ENCODE measurements at regions not wholly inside any gene's neighbourhood (a gene's known extent, or its start where the extent isn't known, plus 50 kb on each side); places are given as distances from the start of the nearest gene placed in this dataset.
"Not testable (repeated sequence)": the region's sequence is repeated elsewhere in the genome, so short reads cannot be mapped to it uniquely, and the experiment has no call there.

DNA sequence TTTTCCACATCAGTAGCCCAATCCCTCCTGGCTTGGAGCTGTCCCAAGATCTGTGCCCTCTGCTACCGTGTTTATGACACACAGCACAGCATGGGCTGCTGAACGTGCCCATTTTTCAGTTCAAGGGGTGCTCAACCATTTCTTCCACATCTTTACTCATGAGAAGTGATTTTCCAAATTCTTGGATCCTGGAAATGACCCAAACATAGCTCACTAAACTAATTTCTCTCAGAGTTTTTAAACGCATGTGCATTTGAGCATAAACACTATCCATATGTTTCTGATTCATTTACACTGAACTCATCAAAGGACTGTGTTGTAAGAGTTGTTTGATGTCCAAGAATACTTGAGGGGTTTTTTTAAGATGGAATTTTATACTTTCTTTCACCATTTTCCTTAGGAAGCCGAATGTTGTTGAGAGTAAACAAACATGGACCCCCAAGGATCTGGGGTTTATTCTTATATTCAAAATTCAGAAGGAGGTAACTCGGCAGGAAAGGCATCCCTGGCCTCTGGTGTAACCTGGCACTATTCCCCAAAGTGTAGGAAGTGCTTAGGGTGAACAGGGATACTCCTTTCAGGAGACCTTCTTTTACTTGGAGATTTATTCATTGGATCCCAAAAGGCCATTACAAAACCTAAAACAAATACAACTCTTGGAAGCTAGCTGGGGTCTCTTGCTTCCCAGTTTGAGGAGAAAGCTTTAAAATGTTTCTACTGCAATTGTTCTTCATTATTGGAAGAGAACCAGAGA is 215.0 kb downstream of the BMP4 start:
- no peak for DNase-seq

DNA sequence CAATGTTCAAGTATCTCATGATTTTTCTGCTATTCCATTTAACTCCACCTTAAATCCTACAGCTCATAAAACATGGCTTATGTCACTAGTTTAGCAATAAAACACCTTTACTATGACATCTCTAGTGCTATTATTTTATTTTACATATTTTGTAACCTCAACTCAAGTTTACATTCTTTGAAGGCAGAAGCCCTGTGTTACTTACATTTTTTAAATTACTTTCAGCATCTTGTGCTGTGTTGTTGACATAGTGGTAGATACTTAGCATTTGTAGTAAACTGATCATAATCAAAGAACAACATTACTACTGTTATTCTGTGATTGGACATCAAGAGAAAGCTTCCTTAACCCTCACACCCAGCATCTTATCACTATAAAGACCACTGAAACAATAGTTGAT is 216.1 kb downstream of the BMP4 start:
- no peak for DNase-seq

GRCh38 chr14:53735916-53736315 is 220.7 kb downstream of the BMP4 start:
- no peak for DNase-seq

DNA sequence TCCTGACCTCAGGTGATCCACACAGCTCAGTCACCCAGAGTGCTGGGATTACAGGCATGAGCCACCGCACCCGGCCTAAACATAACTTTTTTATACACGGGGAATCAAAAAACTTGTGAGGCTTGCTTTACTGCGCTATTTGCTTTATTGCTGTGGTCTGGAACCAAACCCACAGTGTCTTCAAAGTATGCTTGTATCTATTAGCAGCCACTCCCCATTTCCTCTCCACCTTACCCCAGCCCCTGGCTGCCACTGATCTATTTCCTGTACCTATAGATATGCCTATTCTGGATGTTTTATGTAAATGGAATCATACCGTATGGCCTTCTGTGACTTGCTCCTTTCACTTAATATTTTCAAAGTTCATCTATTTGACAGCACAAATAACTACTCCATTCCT is 233.4 kb downstream of the BMP4 start:
- DNase-seq, result no peak

DNA sequence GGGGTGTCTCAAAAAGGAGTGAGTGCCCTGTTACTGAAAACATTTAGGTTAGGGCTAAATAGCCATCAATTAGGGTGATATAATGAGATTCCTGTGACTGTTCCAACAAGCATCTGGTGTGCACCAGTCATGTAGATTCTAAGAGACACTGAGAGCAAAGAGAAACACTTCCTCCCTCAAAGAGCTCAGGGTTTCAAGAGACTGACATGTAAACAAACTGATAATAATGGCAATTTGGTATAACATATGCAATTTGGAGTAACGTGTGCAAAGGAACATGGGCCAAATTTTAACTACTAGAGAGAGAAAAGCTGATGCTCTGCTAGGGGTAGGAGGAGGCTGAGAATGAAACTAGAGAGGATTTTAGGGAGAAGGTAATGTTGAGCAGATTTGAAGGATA is 237.1 kb downstream of the BMP4 start:
- DNase-seq, result no peak

DNA sequence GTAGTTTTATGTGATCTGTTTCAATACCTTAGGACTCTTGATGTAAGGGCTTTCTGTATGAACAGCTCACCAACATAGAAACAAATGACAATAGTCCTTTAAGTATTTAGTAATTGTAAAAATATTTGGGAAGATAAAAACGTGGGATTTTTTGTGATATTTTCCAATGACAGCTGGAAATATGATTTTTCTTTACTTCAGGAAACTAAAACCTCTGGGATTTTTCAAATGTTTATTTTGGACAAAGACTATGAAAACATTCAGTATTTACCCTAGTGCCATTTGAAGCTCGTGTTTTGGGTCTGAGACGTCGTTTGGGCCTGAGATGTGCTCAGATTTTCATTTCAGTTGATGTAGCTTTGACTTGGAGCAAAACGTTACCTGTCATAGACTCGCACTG is 240.0 kb downstream of the BMP4 start:
- DNase-seq, result no peak

DNA sequence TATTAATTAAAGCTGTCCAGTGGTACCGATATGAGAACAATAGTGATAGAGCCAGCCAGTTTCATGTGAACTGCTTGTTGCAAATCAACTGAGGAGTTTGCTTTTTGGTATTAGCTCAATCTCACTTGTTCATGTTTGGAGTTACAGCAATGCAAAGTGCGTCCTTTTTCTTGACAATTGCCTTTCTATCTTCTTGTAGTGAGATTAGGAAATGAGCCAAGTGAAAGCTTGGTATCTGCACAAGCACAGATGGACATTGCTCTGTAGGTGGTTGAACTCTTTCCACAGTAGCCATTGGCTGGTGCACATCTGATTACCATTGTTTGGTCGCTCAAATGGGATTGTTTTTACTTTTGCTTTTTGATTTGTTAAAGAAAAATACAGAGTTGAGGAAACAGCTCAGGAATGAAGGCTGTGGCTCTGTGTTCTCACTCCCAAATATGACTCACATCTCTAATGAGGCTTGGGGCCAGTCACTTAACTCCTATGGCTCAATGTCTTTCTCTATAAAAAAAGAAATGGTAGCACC is 241.4 kb downstream of the BMP4 start:
- no peak for DNase-seq

GRCh38 chr14:53714495-53715192 is 242.0 kb downstream of the BMP4 start:
- DNase-seq, result no peak

DNA sequence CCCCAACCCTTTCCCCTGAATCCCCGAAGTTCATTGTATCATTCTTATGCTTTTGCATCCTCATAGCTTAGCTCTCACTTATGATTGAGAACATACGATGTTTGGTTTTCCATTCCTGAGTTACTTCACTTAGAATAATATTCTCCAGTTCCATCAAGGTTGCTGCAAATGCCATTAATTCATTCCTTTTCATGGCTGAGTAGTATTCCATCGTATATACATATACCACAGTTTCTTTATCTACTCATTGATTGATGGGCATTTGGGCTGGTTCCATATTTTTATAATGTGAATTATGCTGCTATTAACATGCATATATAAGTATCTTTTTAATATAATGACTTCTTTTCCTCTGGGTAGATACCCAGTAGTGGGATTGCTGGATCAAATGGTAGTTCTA is 243.7 kb downstream of the BMP4 start:
- DNase-seq, result not testable (repeated sequence)

- no peak for DNase-seq
Measured at GRCh38 chr14:53711205-53711604, 245.4 kb downstream of the BMP4 start.

DNA sequence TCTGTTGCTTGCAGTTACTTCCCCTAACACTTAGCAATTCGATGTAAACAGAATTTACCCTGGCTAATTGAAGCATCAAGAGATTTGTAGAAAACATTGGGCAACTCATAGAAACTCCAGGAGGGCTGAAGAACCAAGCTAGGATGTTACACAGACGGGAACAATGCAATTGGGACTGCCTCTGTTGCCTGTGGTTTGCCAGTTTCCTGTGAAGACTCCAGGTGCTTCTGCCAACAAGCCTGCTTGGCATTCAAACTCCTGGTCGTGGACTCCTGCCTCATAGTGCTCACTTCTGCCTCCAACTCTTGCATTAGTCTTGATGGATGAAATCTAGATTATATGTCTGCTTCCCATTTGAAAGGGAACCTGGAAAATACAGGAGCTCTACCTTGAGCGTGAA is 246.0 kb downstream of the BMP4 start:
- DNase-seq, result no peak

DNA sequence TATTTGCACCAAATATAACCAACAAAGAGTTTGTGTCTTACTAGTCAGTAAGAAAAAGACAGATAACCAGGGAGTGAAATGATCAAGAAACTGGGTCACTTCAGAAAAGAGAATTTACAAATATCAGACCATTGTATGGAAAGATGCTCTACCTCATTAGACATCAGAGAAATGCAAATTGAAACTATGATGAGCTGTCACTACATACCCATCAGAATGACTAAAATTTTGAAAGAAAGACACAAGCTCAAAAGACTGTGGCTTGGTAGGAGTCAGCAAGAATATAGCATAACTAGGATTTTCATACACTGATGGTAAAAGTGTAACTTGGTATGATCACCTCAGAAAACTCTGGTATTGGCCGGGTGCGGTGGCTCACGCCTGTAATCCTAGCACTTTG is 247.2 kb downstream of the BMP4 start:
- DNase-seq, result no peak

- no peak for DNase-seq
Measured at GRCh38 chr14:53703457-53703856, 253.2 kb downstream of the BMP4 start.

DNA sequence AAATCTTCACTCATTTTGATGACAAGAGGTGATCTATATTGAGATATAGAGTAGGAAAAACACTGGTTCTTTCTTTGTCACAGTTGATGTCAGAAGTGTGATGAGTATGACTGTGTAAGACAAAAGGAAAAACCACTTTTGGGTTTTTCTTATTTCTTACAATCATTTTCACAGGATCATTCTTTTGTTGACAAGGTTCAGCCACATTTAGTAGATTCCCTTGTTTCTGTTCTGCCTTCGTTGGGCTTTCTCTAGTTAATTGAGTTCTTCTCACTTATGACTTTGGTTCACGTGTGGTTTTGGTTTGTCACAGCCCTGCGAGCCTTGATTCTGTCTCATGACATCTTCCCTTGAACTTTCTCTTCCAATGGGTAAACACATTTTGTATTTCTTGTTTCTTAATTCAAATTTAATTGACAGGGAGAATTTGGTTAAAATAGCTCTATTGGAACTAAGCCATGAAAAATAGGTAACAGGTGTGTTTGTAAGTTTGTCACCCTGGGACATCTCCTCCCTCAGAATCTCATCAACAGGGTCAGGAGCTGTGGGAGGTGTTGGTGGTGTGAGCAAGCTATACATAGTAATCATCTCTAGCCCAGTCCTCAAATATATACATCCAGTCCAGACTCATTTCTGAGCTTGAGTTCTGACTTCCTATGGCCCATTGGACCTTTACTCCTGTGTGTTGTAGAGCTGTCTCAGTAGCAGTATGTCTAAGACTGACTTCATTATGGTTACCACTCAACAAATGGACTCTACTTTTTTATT is 255.3 kb downstream of the BMP4 start:
- DNase-seq, result no peak

- DNase-seq, result no peak
Measured at GRCh38 chr14:53696217-53696965, 260.2 kb downstream of the BMP4 start.

DNA sequence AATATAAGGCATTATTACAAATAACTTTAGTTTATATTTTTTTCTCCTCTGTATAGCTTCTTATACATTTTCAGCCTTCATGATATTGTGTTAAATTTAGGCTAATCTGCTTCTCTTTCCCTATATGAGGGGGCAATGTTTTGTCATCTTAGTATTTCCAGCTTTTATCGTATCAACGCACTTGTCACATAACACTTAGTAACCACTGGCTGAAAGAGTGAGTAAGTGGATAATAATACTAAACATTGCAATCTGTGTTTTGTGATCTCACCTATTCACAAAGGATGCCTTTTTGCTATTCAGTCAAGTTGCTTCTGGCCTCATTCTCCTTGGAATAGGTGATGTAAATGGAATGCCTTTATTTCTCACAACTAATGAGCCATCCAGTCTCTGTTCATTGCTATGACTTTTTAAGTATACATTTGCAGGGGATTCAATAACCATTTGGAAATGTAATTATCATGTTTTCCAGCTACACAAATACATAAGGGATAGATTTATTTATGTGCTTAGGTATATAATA is 260.9 kb downstream of the BMP4 start:
- DNase-seq, result no peak

DNA sequence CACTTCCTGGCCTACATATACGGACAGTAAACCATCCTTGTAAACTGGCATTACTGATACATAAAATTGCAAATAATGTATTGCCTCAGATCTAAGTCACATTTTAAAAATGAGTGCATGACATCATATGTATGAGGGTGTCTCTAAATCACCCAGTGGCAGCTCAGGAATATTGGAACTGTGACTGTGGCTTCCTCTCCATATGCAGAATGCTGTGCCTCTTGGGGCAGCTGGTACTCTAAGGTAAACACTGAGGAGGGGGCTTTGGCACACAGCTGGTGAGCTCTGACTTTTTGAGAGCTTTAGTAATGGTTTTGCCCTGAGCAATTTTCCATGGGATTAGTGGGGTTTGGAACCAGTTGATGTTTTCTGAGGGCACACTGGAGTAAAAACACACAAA is 263.7 kb downstream of the BMP4 start:
- DNase-seq, result no peak

DNA sequence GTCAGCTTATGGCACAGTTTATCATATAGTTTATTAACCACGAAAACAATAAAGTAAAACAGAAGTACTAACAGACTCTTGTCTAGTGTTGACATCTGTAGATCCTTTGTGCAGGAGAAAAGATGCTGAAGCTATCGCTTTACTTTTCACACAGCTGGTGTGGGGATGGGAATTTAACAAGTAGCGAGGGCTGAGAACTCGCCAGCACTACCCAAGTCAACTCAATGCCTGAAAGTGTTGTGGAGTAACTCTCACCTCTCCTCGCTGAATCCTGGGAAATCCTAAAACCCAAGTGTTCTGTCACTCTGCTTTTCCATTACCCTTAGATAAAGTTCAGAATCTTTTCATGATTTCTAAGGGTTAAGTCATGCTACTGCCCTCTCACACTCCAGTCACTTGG is 264.2 kb downstream of the BMP4 start:
- no peak for DNase-seq

- no peak for DNase-seq
Measured at GRCh38 chr14:53683229-53683628, 273.4 kb downstream of the BMP4 start.

DNA sequence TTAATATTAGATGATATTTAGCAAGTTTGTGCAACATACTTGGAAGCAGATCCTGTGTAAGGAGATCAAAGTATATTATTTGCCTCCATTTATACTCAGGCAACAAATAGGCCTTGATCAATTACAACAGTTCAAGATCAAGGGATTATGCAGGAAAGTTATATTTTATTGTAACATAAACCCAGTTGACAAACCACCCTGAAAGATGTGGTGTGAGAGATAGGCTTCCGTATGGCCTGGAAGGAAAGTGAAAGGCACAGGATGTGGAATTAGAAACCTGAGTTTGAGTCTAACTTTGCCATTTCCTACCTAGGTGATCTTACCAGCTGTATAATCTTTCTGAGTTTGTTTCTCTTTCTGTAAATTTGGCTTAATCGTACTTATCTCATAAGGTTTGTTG is 284.1 kb downstream of the BMP4 start:
- DNase-seq, result no peak

- no peak for DNase-seq
Measured at GRCh38 chr14:53670701-53671100, 285.9 kb downstream of the BMP4 start.

GRCh38 chr14:53668897-53669296 is 287.7 kb downstream of the BMP4 start:
- DNase-seq, result no peak

DNA sequence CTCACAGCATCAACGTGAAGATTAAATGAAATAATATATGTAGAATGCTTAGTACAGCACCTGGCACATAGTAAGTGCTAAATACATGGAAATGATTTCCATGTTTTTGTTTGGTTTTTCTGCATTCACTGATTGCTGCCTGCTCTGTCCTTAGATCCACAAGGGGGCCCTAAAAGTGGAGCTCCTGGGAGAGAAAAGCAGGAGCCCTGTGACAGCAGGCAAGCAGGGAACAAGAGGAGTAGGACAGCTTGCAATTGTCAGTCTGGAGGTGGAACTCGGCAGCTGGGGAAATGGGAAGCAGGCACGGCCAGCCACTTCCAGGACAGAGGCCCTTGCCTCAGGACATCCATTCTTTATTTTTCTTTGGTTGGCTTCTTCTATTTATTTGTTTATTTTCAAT is 292.9 kb downstream of the BMP4 start:
- no peak for DNase-seq

All from CD4-positive, alpha-beta T cell treated with Interleukin-4 for 4 hours (primary cell).